ENCODE measurements at regions not wholly inside any gene's neighbourhood (a gene's known extent, or its start where the extent isn't known, plus 50 kb on each side); places are given as distances from the start of the nearest gene placed in this dataset.
A peak's percentile ranks its signal among the peaks of the same experiment; 100 is the strongest.

DNA sequence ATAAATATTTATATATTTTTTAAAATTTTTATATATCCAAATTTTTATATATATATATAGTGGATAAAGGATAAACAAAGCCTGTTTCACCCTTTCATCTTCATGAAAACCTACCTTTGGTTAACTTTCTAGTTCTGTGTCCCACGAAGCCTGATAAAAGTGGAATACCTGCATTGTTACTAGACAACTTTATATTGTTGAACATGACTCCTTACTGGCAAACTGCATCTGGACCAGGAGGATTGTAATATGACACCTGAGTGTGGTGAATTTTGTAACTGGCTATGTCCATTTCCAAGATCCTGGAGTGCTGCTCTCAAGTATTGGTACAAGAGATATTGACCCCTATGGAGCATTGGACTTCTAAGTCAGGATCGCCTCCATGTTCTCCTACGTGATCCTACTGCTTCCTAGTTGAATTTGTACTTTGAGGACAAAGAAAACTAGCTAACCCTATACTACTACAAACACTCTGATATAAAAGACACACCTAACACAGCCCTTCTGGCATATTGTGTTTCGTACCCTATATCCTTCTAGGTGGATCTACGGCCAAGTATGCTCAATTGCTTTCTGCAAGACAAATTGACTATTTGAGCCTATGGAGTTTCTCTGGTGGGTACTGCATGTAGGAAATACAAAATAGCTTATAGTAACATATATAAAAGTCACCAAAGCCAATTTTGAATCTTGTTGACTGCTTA, 61.3 kb upstream of the PRRG1 start:
- Mint-ChIP-seq H3K4me1 (no peaks in the 10 kb centered on the region), H3K4me3 (no peak overlapping the region), H3K36me3 (ENCODE audit: low read depth) (no peaks in the 10 kb centered on the region), H3K27me3 (no peaks in the 10 kb centered on the region), H3K9me3 (no peaks in the 10 kb centered on the region), H3K27ac (no peak overlapping the region)
- peak; percentile 40 for ATAC-seq (replicated peaks)

DNA sequence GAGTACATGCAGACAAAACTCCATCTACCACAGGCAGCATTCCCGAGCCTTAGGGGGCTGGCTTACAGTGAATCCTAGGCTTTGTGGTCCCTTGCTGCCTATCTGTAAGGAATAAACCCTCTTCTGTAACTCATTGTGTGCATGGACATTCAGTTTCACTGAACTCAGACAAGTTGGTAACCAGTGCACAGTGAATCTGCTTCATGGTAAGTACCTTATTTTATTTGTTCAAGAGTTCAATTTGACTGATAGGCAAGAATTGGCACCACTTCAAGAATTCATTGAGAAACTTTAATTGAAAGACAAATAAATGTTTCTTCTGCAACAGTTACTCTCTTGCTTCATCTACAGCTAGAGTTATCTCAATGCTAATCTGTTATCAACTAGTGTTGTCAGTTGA, 57.2 kb upstream of the PRRG1 start:
- H3K27me3 Mint-ChIP-seq, result no peaks in the 10 kb centered on the region
- H3K9me3 Mint-ChIP-seq, result peaks cover 10% of the 10 kb centered on the region
- no peak overlapping the region for H3K4me3 Mint-ChIP-seq
- no peaks in the 10 kb centered on the region for H3K4me1 Mint-ChIP-seq
- ATAC-seq (replicated peaks), result no peak
- no peak overlapping the region for H3K27ac Mint-ChIP-seq
- no peaks in the 10 kb centered on the region for H3K36me3 Mint-ChIP-seq (ENCODE audit: low read depth)
